ENCODE measurements at regions not wholly inside any gene's neighbourhood (a gene's known extent, or its start where the extent isn't known, plus 50 kb on each side); places are given as distances from the start of the nearest gene placed in this dataset.
"Not testable (repeated sequence)": the region's sequence is repeated elsewhere in the genome, so short reads cannot be mapped to it uniquely, and the experiment has no call there.

- not testable (repeated sequence) for DNase-seq (ENCODE audit: low read depth in 2 of 2)
These were observed 177.2 kb upstream of the TBX18 start for GRCh38 chr6:84941609-84942008.

DNA sequence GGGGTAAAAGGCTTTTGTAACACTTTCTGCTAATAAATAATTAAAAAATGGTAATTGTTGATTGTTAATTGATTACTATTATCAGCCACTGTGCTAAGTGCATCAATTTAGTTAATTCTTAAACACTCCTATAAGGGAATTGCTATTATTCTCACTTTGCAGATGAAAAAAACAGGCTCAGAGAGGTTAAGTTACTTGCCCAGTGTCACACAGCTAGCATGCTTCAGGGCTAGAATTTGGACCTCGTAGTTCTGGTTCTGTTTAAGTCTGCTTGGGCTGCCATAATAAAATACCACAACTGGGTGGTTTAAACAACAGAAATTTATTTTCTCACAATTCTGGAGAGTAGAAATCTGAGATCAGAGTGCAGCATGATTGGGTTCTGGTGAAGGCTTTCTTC, 164.8 kb upstream of the TBX18 start:
- DNase-seq (ENCODE audit: low read depth in 2 of 2), result no peak

- no peak for DNase-seq (ENCODE audit: low read depth in 2 of 2)
These were observed 163.2 kb upstream of the TBX18 start for GRCh38 chr6:84927551-84927950.

DNA sequence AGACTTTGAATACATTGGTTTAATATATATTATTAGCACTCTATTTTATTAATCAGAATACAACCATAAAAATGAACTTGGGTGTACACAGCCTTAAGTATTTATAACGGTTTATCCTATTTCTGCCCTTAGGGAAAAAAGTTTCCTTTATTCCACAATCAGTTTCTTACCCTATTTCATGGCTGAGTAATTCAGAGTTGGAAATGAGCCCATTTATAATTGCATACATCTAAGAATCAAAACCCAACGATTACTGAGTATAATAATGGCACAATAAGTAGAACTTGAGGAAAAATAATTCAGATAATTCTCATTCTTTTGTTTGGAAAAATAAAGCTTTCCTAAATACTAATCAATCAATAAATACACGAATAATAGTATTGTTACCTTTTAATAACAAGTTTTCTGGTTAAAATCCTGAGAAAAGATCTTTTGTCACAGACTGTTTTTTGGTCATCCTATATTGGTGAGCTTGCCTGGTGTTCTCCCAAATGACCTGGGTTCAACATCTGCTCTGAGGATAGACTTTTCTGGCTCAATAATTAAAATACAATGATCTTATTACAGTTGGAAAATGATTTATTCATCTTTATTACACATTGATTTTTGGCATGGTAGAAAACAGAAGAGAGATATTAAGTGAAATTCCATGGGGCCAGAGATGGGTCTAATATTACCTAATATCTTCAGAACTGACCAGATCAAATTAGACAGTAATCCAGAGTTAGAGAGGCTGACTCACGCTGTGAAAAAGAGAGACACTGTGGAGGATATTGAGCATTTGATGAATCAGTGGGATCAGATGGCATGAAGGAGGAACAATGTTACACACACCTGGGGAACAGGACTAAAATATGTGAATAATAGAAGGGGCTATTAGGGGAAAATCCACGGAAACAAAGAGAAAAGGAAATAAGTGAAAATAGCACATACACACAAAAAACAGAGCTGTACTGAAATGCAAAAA, 162.1 kb upstream of the TBX18 start:
- DNase-seq (ENCODE audit: low read depth in 2 of 2), result no peak

- DNase-seq (ENCODE audit: low read depth in 2 of 2), result no peak
These were observed 157.5 kb upstream of the TBX18 start for GRCh38 chr6:84921891-84922290.

DNA sequence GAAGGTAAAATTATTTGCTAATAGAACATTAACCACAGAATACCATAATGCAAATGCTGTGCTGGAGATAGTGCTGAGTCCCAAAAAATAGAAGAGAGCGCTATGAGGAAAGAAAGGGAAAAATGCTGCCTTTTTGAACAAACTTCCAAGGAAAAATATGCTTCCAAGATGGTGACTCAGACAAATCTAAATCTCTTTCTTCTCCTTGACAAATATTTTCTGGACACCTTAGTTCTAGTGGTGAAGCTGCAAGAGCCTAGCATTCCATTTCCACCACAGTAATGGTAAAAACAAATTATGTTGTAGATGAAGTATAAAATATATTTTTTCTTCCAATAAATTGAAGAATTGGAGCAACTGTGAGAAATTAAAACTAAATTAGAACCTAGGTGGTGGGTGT, 155.6 kb upstream of the TBX18 start:
- no peak for DNase-seq (ENCODE audit: low read depth in 2 of 2)

DNA sequence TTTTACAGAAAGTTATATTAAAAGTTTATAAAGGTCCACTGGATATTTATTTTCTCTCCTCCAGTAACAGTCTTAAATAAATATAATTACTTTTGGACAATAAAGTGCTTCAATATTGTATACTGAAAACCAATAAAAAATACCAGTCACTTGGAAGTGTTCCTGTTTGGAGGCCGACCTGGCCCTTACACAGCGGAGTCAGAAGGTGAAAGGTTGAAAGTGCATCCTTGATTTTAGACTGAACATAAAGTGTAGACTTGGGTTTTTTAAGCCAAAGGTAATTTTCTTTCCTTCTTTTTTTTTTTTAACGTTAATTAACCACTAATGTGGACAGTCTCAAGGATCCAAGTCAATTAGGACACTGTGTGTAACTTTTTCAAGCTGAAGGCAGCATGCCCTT, 152.3 kb upstream of the TBX18 start:
- DNase-seq (ENCODE audit: low read depth in 2 of 2), result no peak

- no peak for DNase-seq (ENCODE audit: low read depth in 2 of 2)
These were observed 148.3 kb upstream of the TBX18 start for GRCh38 chr6:84912472-84913322.

GRCh38 chr6:84910906-84911607, 146.7 kb upstream of the TBX18 start:
- DNase-seq (ENCODE audit: low read depth in 2 of 2), result no peak

- DNase-seq (ENCODE audit: low read depth in 2 of 2), result no peak
These were observed 144.0 kb upstream of the TBX18 start for GRCh38 chr6:84908304-84908904.

DNA sequence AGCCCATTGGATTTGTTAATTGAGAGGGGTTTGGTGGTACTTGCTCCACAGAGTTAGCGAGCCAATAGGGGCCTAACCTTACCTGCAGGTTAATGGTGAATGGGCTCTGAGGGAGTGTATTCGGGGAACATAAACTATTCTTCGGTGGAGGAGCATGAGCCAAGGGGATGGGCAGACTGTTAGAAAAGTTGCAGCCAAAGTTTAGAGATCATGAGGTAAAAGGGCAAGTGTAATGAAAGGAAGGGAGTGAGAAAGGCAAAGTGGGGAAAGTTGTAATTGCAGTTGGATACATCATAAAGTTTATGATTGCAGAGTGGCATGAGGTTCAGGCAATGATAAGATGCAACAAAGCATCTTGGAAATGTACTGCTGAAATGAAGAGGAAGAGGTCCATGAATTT, 142.1 kb upstream of the TBX18 start:
- DNase-seq (ENCODE audit: low read depth in 2 of 2), result no peak

DNA sequence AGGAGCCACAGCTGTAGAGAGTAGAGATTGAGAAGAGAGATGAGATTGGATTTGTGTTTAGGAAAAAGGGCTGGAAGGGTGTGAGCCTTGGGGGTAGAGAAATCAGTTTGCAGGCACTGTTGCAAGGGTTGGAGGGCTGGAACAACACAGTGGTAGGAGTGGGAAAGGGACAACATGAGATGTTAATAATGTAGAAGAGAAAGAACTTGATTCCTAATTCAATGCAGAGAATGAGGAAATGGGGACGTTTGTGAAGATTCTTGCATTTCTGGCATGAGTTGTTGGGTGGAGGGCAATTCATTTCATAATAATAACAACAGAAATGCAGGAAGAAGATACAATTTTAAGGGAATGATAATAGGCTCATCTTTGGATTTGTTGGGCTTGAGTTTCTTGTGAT, 141.4 kb upstream of the TBX18 start:
- DNase-seq (ENCODE audit: low read depth in 2 of 2), result no peak

GRCh38 chr6:84902354-84902928, 138.0 kb upstream of the TBX18 start:
- DNase-seq (ENCODE audit: low read depth in 2 of 2), result no peak

GRCh38 chr6:84897988-84898594, 133.7 kb upstream of the TBX18 start:
- peak; percentile 85 to 86 for DNase-seq (ENCODE audit: low read depth in 2 of 2)

DNA sequence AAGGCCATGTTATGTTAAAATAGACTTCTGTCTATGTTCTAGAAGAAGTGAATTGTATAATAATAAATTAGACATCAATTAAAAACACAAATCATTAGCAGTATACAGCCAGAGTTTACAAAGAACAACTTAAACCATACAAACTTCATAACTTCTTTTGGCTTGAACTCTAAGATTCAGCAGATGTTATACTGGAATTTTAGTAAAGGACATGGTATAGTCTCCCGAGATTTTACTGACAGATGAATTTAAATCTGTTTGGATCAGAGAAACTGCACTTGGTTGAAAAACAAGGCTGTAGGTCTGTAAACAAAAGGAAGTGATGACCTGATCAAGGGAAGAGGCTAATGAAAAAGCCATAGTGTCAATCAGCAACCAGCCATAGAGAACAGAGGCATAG, 132.6 kb upstream of the TBX18 start:
- peak in 1 of 2 donors; percentile 17 for DNase-seq (ENCODE audit: low read depth in 2 of 2)

DNA sequence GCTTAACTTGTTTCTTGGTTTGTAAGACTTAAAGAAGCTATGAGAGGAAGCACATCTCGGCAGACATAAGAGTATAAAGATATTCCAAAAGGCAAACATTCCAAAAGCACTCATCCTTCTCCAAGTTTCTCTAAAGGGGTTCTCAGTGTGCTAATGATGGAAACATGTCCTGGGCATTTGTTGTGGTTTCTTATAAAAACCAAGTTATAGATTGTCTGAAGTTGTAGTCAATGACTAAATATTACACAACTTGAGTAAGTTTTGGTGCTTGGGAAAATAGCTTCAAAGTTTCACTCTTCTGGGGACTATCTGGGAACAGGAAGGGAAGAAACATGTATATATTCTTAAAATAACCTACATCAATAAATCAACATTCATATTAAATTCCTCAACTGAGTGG, 128.3 kb upstream of the TBX18 start:
- no peak for DNase-seq (ENCODE audit: low read depth in 2 of 2)

DNA sequence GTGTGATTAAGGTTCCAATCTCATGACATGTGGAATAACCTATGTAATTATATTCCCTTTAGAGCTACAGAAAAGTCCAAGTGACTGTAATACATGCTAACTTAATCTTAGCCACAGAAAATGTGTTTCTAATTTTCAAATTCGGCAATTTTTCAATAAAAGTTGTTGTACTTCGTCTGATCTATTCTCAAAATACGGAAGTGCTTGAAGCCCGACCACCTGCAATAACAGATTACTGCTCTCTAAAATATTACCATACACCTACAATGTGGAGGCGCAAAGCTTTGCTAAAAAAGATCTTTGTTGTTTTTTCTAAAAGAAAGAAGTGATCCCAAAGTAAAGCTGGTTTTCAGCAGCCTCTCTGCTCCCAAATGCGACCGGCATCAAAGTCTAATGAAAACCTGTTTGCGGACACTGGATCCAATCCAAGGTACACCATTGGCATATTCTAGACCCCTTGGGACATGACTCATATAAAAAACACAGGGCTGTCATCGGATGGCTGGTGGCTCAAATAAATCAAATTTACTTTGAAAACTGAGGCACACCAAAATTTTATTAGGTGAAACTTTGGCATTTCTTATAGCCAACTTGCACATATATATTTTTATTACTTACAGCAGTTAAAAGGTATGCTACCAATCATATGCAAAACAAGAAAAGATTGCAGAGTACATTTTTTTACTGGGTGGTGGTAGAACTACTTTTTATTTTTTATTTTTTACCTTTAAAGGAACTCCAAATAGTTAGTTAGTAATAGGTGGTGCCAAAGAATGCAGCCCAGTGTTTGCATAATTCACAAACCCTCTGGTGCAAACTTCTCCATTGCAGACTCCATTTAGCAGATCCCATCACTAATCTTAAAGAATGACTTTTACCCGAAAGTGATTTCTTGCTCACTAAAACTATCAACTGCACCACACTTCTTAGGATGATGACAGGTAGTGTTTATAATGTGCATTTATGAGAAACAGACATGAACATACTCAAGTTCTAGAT, 118.7 kb upstream of the TBX18 start:
- DNase-seq (ENCODE audit: low read depth in 2 of 2), result peak in 1 of 2 donors; percentile 85

DNA sequence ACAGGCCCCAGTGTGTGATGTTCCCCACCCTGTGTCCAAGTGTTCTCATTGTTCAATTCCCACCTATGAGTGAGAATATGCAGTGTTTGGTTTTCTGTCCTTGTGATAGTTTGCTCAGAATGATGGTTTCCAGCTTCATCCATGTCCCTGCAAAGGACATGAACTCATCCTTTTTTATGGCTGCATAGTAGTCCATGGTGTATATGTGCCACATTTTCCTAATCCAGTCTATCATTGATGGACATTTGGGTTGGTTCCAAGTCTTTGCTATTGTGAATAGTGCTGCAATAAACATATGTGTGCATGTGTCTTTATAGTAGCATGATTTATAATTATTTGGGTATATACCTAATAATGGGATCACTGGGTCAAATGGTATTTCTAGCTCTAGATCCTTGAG, 115.0 kb upstream of the TBX18 start:
- DNase-seq (ENCODE audit: low read depth in 2 of 2), result not testable (repeated sequence)

- DNase-seq (ENCODE audit: low read depth in 2 of 2), result no peak
These were observed 113.3 kb upstream of the TBX18 start for GRCh38 chr6:84877515-84878210.
